NCI-H510A treated with DMSO at 0.1 percent for 48 hours (cell line): ENCODE measurements at regions not wholly inside any gene's neighbourhood (a gene's known extent, or its start where the extent isn't known, plus 50 kb on each side); places are given as distances from the start of the nearest gene placed in this dataset.

Experiments used
- DNase-seq: peaks from one replicate; lab custom pipeline; 2025; lab: John Stamatoyannopoulos, UW

DNA sequence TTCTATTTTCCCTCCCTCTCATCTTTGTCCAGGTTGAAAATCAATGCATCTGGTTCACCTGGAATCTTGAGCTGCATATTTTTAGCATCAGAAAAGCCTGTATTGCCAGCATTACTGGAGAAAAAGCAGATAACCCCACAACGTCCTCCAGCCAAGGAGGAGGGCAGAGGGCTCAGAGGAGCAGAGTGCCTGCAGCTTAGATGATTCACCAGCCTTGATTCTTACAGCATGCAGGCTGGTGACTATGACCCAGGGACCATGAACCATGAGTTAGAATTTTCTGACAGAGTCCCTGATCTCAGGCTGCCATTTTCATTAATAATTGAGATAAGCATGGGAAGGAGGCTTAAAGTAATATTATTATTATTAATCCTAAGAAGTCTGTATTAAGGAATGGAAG is 278.2 kb downstream of the BRINP1 start:
- DNase-seq: no peak

DNA sequence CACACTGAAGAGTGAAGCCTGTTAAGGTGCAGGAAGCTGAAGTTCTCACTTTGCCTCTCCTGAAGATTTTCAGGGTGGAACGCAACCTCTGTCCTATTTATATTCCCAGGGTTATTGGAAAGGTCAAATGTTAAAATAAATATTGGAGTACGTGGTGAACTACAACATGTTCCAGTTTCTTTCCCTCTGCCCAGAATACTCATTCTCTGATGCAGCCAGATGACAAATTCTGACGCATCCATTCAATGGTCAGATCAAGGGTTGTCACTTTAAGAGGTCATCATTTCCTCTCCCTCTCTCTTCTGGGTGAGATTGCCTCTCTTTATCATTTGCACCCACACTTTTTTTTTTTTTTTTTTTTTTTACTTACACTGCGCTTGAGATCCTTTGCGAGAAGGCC is 277.1 kb downstream of the BRINP1 start:
- DNase-seq: no peak

DNA sequence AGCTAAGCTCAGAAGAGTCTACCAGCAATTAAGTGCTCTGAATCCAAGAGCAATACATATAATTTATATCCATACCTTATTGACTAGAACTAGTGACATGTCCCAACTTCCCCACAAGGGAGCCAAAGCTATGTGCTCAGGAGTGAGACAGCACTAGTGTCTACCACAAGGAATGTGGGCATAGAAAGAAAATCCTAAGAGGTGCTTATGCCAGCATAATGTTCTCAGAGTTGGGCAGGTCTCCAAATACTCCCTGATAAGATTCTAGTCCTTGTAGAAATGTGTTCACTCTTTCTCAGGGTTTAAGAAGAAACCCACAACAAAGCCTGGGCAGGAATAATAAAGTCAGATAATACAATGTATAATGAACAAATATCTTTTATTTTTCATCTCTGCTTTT is 275.1 kb downstream of the BRINP1 start:
- DNase-seq: no peak

DNA sequence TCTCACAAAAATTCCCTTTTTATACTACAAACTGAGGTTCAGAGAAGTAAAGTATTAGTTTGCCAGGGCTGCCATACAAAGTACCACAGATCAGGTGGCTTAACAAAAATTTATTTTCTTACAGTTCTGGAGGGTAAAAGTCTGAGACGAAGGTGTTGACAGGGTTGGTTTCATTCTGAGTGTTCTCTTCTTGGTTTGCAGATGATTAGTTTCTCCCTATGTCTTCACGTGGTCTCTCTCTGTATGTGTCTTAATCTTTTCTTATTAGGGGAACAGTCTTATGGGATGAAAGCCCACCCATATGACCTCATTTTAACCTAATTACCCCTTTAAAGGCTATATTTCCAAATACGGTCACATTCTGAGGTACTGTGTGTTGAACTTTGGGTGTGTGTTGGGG is 274.2 kb downstream of the BRINP1 start:
- DNase-seq: no peak

DNA sequence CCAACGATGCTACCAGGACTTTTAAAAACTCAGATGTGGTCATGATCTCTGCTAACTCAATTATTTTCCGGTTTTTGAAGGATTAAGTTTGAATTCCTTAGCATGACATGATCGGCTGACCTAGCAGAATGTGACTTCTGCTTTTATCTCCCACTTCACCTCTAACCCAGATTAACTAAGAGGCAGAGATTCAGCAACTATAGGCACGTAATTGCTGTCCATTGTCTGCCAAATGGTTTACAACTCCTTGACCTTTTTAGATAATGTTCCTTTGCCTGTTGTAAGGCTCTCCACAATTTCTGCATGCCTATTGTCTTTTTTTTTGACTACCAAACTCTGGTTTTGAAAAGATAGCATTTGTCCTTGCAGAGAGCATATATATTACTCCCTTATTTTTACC is 268.2 kb downstream of the BRINP1 start:
- DNase-seq: no peak

DNA sequence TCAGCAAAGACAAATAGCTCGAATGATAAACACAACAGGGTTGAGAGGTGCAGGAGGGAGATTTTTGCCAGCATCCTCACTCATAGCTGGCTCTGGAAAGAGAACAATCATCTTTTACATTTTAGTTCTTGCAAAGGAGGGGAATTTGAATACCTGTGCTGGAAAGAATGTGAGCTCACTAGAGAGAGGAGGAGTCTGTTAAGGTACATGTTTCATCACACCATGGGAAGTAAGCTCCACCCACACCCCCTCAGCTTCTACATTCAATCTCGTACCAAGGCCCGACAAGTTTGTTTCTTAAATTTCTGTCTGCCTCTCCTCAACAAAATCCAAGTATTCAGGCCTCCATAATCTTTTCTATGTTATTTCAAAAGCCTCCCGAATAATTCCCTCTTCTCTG is 254.6 kb downstream of the BRINP1 start:
- no peak for DNase-seq
